IMR-90 (cell line): ENCODE measurements at regions not wholly inside any gene's neighbourhood (a gene's known extent, or its start where the extent isn't known, plus 50 kb on each side); places are given as distances from the start of the nearest gene placed in this dataset.

Experiments used
- ELK1 ChIP-seq: fragments of 150-350 bp; IDR thresholded peaks from 2 replicates; pipeline ENCODE4 v1.6.1; 2016; ENCODE audit warnings: low read depth, mild to moderate bottlenecking, low read length, moderate library complexity, borderline replicate concordance
- POLR2A ChIP-seq: IDR thresholded peaks from 2 replicates; pipeline ENCODE4 v1.6.1; 2012; ENCODE audit warnings: mild to moderate bottlenecking, low read depth, low read length
- TF ChIP-seq, protein P1 (sequence below): conservative IDR thresholded peaks from 2 replicates; pipeline ENCODE4 v1.5.1; 2012; ENCODE audit warnings: mild to moderate bottlenecking, low read depth, low read length, improper control_type of control experiment

GRCh38 chr4:174144106-174144505, 139.4 kb downstream of the FBXO8 start:
- TF ChIP-seq, protein P1, sequence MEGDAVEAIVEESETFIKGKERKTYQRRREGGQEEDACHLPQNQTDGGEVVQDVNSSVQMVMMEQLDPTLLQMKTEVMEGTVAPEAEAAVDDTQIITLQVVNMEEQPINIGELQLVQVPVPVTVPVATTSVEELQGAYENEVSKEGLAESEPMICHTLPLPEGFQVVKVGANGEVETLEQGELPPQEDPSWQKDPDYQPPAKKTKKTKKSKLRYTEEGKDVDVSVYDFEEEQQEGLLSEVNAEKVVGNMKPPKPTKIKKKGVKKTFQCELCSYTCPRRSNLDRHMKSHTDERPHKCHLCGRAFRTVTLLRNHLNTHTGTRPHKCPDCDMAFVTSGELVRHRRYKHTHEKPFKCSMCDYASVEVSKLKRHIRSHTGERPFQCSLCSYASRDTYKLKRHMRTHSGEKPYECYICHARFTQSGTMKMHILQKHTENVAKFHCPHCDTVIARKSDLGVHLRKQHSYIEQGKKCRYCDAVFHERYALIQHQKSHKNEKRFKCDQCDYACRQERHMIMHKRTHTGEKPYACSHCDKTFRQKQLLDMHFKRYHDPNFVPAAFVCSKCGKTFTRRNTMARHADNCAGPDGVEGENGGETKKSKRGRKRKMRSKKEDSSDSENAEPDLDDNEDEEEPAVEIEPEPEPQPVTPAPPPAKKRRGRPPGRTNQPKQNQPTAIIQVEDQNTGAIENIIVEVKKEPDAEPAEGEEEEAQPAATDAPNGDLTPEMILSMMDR, result no peak
- TF ChIP-seq POLR2A, result no peak
- no peak for TF ChIP-seq ELK1
